HG03280 (cell line): ENCODE measurements at regions not wholly inside any gene's neighbourhood (a gene's known extent, or its start where the extent isn't known, plus 50 kb on each side); places are given as distances from the start of the nearest gene placed in this dataset.

Source experiments
- ATAC-seq: cut with Tn5 transposase; IDR thresholded peaks from one replicate; pipeline ENCODE4 v1.9.1; 2021; ENCODE audit warnings: mild to moderate bottlenecking, moderate library complexity; ENCODE audit not compliant: unreplicated experiment

GRCh38 chr16:16780588-16780987 lies 401.6 kb downstream of the NPIPA7 start:
- no peak for ATAC-seq

DNA sequence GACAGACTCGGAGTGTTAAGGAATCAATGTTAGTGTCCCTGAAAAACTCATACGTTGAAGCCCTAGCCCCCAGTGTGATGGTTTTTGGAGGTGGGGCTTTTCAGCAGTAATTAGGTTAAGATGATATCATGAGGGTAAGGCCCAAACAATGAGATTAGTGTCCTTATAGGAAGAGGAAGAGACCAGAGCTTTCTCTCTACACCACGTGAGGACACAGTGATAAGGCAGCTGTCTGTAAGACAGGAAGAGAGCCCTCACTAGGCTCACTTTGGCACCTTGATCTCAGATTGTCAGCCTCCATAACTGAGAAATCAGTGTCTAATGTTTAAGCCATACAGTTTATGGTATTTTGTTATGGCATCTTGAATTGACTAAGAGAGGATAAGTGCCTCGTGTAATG lies 403.2 kb downstream of the NPIPA7 start:
- no peak for ATAC-seq

- no peak for ATAC-seq
Measured at GRCh38 chr16:16788004-16788403, 409.1 kb downstream of the NPIPA7 start.

GRCh38 chr16:16790597-16790996 lies 411.7 kb downstream of the NPIPA7 start:
- no peak for ATAC-seq

DNA sequence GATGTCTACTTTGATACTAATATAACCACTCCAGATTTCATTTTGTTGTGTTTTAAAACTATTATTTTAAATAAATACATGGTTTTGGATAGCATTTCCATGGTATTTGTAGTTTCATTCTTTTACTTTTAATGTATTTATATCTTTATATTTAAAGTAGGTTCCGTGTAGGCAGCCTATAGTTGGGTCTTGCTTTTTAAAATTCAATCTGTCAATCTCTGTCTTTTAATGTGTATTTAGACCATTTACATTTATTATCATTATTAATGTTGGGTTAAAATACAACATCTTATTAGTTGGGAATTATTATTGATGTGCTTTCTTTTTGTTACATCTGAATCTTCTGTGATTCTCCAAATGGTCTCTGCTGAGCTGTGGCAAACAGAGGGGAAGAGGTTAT lies 412.1 kb downstream of the NPIPA7 start:
- no peak for ATAC-seq

- no peak for ATAC-seq
Measured at GRCh38 chr16:16797239-16797638, 418.3 kb downstream of the NPIPA7 start.

DNA sequence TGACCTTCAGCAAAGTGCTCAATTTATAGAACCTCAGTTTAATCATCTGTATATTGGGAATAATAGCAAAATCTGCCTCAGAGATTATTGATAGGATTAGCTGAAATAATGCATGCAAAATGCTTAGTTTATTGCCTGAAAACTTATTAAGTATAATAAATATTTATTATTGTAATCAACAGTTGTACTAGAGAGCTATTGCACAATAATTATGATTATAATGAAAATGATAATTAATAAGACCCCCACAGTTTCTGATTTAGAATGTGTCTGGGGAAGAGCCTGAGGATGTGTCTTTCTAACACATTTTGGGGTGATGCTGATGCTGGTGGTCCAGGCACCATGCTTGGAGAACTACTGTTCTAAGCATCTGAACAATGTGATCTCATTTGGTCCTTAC lies 419.6 kb downstream of the NPIPA7 start:
- ATAC-seq = no peak

DNA sequence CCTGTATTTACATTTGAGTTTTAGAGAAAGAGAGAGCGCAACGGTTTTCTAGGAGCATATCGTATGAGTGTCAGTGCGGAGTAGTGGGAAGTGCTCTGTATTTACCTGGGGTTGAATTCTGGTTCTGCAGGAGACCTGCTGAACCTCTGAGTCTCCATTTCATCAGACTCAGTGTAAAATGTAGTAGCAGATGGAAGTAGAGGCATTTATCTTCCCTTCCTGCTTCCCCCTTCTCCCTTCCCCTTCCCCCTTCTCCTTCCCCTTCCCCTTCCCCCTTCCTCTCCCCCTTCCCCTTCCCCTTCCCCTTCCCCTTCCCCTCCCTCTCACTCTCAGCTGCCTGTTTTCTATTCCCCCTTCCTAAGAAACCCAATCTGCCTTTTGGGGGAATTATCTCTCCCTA lies 426.9 kb downstream of the NPIPA7 start:
- no peak for ATAC-seq

GRCh38 chr16:16815641-16816040 lies 436.7 kb downstream of the NPIPA7 start:
- no peak for ATAC-seq

GRCh38 chr16:16817196-16817595 lies 438.3 kb downstream of the NPIPA7 start:
- ATAC-seq = no peak

GRCh38 chr16:16821261-16821660 lies 442.3 kb downstream of the NPIPA7 start:
- ATAC-seq = no peak

DNA sequence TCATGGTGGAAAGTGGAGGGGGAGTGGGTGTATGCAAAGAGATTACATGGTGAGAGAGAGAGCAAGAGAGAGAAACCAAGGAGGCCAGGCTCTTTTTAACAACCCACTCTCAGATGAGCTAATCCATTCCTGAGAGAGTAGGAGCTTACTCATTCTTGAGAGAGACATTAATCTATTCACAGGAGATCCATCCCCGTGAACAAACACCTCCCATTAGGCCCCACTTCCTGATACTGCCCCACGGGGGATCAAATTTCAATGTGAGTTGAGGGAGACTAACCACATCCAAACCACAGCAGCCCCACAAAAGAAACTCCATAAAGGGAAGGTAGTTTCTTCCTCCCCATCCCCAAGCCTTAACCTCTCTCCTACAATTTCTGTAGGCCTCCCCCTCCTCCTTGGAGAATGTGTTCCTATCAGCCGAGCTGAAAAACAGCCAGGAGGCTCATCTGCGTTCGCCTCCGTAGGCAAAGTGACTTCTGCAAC lies 450.0 kb downstream of the NPIPA7 start:
- ATAC-seq = no peak

DNA sequence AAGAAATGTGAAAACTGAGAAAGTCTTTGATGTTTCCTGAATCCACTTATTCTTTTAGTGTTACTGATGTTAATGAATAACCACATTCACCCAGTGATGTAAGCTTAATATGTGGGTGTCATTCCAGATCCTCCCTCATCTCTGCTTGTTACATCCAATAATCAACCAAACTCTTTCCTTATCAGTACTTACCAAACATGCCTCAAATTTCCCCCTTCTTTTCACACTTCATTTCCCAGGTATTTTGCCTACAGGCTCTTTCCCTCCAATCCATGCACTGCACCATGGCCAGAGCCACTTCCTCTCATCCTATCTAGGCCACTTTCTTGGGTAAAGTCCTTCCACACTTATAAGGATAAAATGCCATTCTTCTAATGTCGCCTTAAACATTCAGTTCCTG lies 451.5 kb downstream of the NPIPA7 start:
- no peak for ATAC-seq

DNA sequence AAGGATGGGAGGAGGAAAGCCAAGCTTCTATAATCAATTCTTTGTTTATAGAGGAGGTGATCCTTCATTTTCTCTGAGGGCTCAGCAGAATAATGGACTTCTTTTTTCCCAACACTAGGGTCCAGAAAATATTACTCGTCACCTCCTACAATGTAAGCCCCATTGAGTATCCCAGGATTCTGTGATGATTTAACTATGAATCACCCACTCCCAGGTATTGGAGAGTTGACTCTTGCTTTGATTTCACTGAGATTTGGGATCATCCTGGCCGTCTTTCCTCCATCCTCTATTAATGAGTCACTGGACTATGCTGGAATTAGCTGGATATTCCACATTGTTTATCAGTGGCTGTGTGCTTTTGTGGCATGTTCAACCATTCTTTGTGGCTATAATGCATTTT lies 452.0 kb downstream of the NPIPA7 start:
- ATAC-seq = no peak

- ATAC-seq = no peak
Measured at GRCh38 chr16:16833165-16833564, 454.2 kb downstream of the NPIPA7 start.

- ATAC-seq = no peak
Measured at GRCh38 chr16:16850274-16850673, 471.3 kb downstream of the NPIPA7 start.

- ATAC-seq = no peak
Measured at GRCh38 chr16:16857012-16857411, 478.1 kb downstream of the NPIPA7 start.

- ATAC-seq = no peak
Measured at GRCh38 chr16:16857603-16858283, 478.8 kb downstream of the NPIPA7 start.

DNA sequence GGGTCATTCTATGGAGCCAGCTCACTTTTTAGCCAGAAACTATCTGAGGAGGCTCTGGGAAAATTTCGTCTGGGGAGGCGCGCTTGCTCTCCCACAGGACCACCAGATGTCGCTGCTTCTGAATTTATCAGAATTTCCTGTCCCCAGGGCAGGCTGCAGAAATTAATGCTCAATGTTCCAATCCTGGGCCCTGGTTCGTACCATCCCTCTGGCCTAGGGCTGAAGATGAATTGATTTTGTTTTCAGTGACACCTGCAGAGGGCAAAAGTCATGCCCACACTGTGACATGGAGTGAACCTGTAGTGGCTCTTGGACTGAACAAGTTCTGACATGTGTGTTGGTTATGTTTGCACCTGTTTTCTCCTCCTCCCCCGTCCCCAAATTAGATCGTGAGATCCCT lies 482.6 kb downstream of the NPIPA7 start:
- ATAC-seq = no peak

DNA sequence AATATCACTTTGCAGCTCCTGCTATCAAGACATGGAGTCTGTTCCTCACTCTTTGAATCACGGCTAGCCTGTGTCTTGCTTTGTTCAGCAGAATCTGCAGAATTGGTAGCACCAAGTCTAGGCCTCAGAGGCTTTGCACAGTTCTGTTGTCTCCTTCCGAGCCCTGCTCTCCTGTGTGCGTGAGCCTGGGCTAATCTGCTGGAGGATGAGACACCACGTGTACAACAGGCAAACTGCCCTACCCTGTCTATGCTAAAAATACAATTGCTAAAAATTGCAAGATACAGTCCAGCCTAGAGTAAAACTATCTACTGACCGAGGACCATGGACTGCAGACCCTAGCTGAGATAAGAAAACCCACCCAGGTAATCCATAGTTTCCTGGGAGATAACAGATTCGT lies 484.7 kb downstream of the NPIPA7 start:
- ATAC-seq = no peak

DNA sequence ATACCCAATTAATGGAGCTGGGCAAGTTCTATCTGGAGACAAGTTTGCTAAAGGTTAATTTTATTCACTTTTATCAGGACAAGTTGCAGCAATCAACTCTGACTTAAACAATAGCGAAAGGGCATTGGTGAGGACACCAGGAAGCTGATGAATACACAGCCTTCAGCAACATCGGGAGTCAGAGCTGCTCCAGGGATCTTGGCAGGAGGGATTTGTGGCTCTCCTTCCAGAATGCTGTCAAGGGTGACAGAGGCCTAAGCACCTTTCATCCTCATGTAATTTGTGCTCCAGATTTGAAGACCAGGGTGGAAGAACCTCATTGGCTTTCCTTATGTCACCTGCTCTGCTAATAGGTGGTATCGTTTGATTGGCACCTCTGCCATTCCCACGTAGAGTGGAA lies 485.6 kb downstream of the NPIPA7 start:
- no peak for ATAC-seq

- ATAC-seq = no peak
Measured at GRCh38 chr16:16865374-16865773, 486.4 kb downstream of the NPIPA7 start.

DNA sequence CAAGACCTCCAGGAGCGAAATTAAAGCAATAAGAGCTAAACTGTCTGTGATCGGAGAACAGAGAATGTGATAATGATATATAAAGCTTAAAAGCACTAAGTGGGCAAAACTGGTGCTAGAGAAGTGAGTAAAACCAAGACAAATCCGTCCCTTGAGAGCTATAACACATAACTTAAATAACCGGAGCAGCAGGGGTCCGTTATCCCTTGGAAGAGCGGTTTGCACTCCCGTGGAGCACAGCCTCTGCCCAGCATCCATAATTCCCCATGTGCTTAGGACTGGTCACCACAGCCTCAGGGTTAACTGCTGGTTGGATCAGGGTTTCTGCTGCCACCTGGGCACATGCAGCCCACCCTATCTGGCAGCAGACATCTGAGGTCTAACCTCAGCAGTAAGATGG lies 489.0 kb downstream of the NPIPA7 start:
- no peak for ATAC-seq
